EH (cell line): ENCODE measurements at regions not wholly inside any gene's neighbourhood (a gene's known extent, or its start where the extent isn't known, plus 50 kb on each side); places are given as distances from the start of the nearest gene placed in this dataset.
A peak's percentile ranks its signal among the peaks of the same experiment; 100 is the strongest.

Experiments
- DNase-seq: peaks from one replicate; pipeline ENCODE4 v3.0.0-alpha.2; 2015; ENCODE audit warnings: low read depth

- DNase-seq = no peak
These were observed 66.1 kb downstream of the LEPR start for GRCh38 chr1:65486613-65487012.

- no peak for DNase-seq
These were observed 69.0 kb downstream of the LEPR start for GRCh38 chr1:65489481-65489880.

GRCh38 chr1:65490231-65491009, 70.0 kb downstream of the LEPR start:
- DNase-seq = peak; percentile 62

- DNase-seq = no peak
These were observed 71.0 kb downstream of the LEPR start for GRCh38 chr1:65491472-65491871.

GRCh38 chr1:65493802-65494201, 73.3 kb downstream of the LEPR start:
- DNase-seq = peak; percentile 36

GRCh38 chr1:65494671-65495070, 74.2 kb downstream of the LEPR start:
- peak; percentile 37 for DNase-seq

- peak; percentile 42 for DNase-seq
These were observed 74.7 kb downstream of the LEPR start for GRCh38 chr1:65495137-65495536.

GRCh38 chr1:65497256-65497830, 76.9 kb downstream of the LEPR start:
- no peak for DNase-seq

GRCh38 chr1:65503427-65503826, 83.0 kb downstream of the LEPR start:
- no peak for DNase-seq

- no peak for DNase-seq
These were observed 83.8 kb downstream of the LEPR start for GRCh38 chr1:65504263-65504662.

GRCh38 chr1:65505547-65506300, 85.3 kb downstream of the LEPR start:
- peak; percentile 61 for DNase-seq

GRCh38 chr1:65508051-65508450, 87.6 kb downstream of the LEPR start:
- peak; percentile 77 for DNase-seq

GRCh38 chr1:65509912-65510680, 89.6 kb downstream of the LEPR start:
- DNase-seq = peak; percentile 91

GRCh38 chr1:65510961-65511360, 90.5 kb downstream of the LEPR start:
- DNase-seq = no peak

GRCh38 chr1:65512383-65512782, 91.9 kb downstream of the LEPR start:
- DNase-seq = no peak

- DNase-seq = peak; percentile 64
These were observed 92.7 kb downstream of the LEPR start for GRCh38 chr1:65512967-65513780.

- DNase-seq = peak; percentile 79
These were observed 93.6 kb downstream of the LEPR start for GRCh38 chr1:65514041-65514440.

- DNase-seq = no peak
These were observed 104.4 kb downstream of the LEPR start for GRCh38 chr1:65524931-65525265.

GRCh38 chr1:65525266-65526048, 105.0 kb downstream of the LEPR start:
- DNase-seq = no peak

GRCh38 chr1:65526049-65526556, 105.6 kb downstream of the LEPR start:
- no peak for DNase-seq

- peak; percentile 93 for DNase-seq
These were observed 106.7 kb downstream of the LEPR start for GRCh38 chr1:65527190-65527589.
